ENCODE measurements at regions not wholly inside any gene's neighbourhood (a gene's known extent, or its start where the extent isn't known, plus 50 kb on each side); places are given as distances from the start of the nearest gene placed in this dataset.
A peak's percentile ranks its signal among the peaks of the same experiment; 100 is the strongest.
"Not testable (repeated sequence)": the region's sequence is repeated elsewhere in the genome, so short reads cannot be mapped to it uniquely, and the experiment has no call there.

DNA sequence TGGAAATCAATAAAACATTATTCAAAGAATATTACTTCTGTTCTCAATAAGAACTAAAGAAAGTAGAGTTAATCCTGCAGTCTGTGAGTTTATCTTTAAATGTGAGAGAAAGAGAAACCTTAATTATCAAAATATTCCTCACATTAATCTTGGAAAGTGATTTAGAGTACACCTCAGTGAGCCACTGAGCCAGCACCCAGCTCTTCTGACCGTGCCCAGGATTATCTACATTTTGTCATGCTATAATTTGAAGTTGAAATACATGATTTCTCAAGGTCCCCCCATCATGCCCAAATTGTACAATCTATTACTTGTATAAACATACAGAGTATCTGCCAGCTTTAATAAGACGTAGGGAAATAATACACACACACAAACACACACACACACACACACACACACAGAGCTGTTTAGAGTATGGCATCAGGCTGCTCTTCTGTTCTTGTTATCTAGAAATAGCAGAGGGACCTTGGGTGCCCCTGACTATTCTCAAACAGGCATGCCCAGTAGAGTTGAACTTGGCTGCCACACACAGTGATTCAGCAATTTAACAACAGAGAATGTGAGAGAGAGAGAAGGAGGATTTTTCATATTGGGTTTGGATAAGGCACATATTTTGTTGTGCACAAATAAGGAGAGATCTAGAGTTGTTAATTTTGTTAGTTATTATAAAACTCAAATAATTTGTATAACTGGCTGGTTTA, 74.4 kb downstream of the P2RY1 start:
- H3K27ac Mint-ChIP-seq: peak overlapping the region; percentile 33
- no peak overlapping the region for H3K4me3 Mint-ChIP-seq
- TF ChIP-seq, protein P1, sequence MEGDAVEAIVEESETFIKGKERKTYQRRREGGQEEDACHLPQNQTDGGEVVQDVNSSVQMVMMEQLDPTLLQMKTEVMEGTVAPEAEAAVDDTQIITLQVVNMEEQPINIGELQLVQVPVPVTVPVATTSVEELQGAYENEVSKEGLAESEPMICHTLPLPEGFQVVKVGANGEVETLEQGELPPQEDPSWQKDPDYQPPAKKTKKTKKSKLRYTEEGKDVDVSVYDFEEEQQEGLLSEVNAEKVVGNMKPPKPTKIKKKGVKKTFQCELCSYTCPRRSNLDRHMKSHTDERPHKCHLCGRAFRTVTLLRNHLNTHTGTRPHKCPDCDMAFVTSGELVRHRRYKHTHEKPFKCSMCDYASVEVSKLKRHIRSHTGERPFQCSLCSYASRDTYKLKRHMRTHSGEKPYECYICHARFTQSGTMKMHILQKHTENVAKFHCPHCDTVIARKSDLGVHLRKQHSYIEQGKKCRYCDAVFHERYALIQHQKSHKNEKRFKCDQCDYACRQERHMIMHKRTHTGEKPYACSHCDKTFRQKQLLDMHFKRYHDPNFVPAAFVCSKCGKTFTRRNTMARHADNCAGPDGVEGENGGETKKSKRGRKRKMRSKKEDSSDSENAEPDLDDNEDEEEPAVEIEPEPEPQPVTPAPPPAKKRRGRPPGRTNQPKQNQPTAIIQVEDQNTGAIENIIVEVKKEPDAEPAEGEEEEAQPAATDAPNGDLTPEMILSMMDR (IDR thresholded peaks at IDR 0.05): no peak
- peaks cover 9% of the 10 kb centered on the region for H3K9me3 Mint-ChIP-seq
- no peaks in the 10 kb centered on the region for H3K4me1 Mint-ChIP-seq
- H3K36me3 Mint-ChIP-seq (ENCODE audit: low read depth): no peaks in the 10 kb centered on the region
- H3K27me3 Mint-ChIP-seq (ENCODE audit: low read depth, poor library complexity): no peaks in the 10 kb centered on the region
- no peak for DNase-seq

DNA sequence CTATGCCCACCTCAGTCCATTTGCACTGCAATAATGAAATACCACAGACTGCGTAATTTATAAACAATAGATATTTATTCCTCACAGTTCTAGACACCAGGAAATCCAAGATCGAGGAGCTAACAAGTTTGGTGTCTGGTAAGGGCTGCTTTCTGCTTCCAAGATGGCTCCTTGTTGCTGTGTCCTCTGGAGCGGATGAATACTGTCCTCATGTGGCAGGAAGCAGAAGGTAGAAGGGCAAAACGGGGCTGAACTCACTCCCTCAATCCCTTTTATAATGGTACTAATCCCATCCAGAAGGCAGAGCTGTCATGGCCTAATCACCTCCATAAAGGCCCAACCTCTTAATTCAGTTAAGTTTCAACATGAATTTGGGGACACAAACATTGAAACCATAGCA, 75.3 kb downstream of the P2RY1 start:
- Mint-ChIP-seq H3K4me1 (no peaks in the 10 kb centered on the region), H3K36me3 (ENCODE audit: low read depth) (no peaks in the 10 kb centered on the region), H3K27me3 (ENCODE audit: low read depth, poor library complexity) (no peaks in the 10 kb centered on the region), H3K27ac (no peak overlapping the region), H3K4me3 (no peak overlapping the region), H3K9me3 (peaks cover 6% of the 10 kb centered on the region)
- DNase-seq: no peak
- TF ChIP-seq, protein P1 (IDR thresholded peaks at IDR 0.05): no peak

DNA sequence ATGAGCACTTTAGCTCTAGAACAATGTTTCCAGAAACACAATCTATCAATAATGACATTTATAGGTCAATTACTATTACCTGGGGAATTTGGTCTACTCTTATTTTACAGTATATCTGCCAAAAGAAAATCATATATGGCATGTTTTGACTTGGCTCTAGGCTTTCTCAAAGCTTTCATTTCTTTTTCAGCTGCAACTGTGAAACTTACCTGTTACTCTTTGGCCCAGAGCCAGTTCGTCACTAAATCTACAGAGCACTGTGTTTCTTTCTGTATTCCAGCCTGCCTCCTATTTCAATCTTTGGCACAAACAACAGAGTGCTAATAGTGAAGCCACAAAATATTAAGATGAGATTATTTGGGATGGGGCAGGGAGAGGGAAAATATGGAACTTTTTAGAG, 76.0 kb downstream of the P2RY1 start:
- no peaks in the 10 kb centered on the region for H3K27me3 Mint-ChIP-seq (ENCODE audit: low read depth, poor library complexity)
- H3K4me3 Mint-ChIP-seq: no peak overlapping the region
- H3K36me3 Mint-ChIP-seq (ENCODE audit: low read depth): no peaks in the 10 kb centered on the region
- no peak for DNase-seq
- TF ChIP-seq, protein P1 (IDR thresholded peaks at IDR 0.05): no peak
- no peak overlapping the region for H3K27ac Mint-ChIP-seq
- H3K4me1 Mint-ChIP-seq: no peaks in the 10 kb centered on the region
- peaks cover 6% of the 10 kb centered on the region for H3K9me3 Mint-ChIP-seq

DNA sequence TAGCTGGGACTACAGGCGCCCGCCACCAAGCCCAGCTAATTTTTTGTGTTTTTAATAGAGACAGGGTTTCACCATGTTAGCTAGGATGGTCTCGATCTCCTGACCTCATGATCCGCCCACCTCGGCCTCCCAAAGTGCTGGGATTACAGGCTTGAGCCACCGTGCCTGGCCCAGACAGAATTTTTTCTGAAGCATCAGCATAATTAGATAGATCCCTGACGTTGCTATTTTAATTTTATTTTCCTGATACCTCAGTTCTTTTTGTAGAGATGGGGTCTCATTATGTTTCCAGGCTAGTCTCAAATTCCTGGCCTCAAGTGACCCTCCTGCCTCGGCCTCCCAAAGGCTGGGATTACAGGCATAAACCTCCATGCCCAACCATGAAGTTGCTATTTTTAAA, 79.8 kb downstream of the P2RY1 start:
- not testable (repeated sequence) for H3K9me3 Mint-ChIP-seq; H3K27ac Mint-ChIP-seq; H3K4me3 Mint-ChIP-seq; DNase-seq; H3K27me3 Mint-ChIP-seq (ENCODE audit: low read depth, poor library complexity); H3K36me3 Mint-ChIP-seq (ENCODE audit: low read depth); H3K4me1 Mint-ChIP-seq

DNA sequence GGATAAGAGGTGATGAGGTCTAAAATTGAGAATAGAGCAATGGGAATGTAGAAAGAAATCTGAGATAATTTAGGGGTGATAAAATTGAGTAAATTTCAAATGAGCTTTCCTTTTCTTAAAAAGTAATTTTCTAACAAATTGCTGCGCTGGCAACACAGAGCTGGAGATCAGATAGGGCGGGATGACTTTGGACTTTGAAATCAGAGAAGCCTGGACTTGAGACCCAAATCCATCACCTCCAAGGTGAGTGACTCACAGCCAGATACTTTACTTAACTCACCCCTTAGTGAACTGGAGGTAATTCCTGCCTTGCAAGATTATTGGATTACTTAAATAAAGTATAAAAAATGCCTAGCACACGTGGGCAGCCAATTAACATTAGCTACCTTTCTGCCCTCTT, 80.8 kb downstream of the P2RY1 start:
- no peaks in the 10 kb centered on the region for H3K36me3 Mint-ChIP-seq (ENCODE audit: low read depth)
- TF ChIP-seq, protein P1 (IDR thresholded peaks at IDR 0.05): no peak
- H3K4me1 Mint-ChIP-seq: no peaks in the 10 kb centered on the region
- no peaks in the 10 kb centered on the region for H3K9me3 Mint-ChIP-seq
- H3K4me3 Mint-ChIP-seq: no peak overlapping the region
- DNase-seq: no peak
- no peak overlapping the region for H3K27ac Mint-ChIP-seq
- H3K27me3 Mint-ChIP-seq (ENCODE audit: low read depth, poor library complexity): no peaks in the 10 kb centered on the region

DNA sequence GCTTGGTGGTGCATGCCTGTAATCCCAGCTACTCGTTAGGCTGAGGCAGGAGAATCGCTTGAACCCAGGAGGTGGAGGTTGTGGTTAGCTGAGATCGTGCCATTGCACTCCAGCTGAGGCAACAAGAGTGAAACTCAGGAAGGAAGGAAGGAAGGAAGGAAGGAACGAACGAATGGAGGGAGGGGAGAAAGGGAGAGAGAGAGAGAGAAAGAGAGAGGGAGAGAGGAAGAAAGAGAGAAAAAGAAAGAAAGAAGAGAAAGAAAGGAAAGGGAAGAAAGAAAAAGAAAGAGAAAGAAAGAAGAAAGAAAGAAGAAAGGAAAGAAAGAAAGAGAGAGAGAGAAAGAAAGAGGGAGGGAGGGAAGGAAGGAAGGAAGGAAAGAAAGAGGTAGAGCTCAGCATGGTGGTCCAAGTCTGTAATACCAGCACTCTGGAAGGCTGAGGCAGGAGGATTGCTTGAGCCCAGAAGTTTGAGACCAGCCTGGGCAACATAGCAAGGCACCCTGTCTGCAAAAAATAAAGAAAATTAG, 81.9 kb downstream of the P2RY1 start:
- no peak for DNase-seq
- Mint-ChIP-seq H3K36me3 (ENCODE audit: low read depth) (no peaks in the 10 kb centered on the region), H3K27me3 (ENCODE audit: low read depth, poor library complexity) (no peaks in the 10 kb centered on the region), H3K9me3 (no peaks in the 10 kb centered on the region), H3K4me3 (no peak overlapping the region), H3K27ac (no peak overlapping the region), H3K4me1 (no peaks in the 10 kb centered on the region)
- TF ChIP-seq, protein P1 (IDR thresholded peaks at IDR 0.05): no peak
